Ovary (tissue), 3 donors: ENCODE measurements at regions not wholly inside any gene's neighbourhood (a gene's known extent, or its start where the extent isn't known, plus 50 kb on each side); places are given as distances from the start of the nearest gene placed in this dataset.

Source experiments
- CTCF ChIP-seq, 3 donors: fragments of 450-650 bp in 2 of 3; fragments of 200-600 bp in 1 of 3; IDR thresholded peaks; one replicate each; pipeline versions ENCODE4 v1.5.1 to v1.8.0; 2016 to 2022; ENCODE audit warnings: antibody characterized with exemption in 3 of 3, mild to moderate bottlenecking in 1 of 3
- POLR2A ChIP-seq: fragments of 450-650 bp; IDR thresholded peaks from one replicate; pipeline ENCODE4 v1.6.1; 2017; ENCODE audit warnings: antibody characterized with exemption, mild to moderate bottlenecking, moderate library complexity
- donor health status: DM: no; HTN: no; CAD: no.

DNA sequence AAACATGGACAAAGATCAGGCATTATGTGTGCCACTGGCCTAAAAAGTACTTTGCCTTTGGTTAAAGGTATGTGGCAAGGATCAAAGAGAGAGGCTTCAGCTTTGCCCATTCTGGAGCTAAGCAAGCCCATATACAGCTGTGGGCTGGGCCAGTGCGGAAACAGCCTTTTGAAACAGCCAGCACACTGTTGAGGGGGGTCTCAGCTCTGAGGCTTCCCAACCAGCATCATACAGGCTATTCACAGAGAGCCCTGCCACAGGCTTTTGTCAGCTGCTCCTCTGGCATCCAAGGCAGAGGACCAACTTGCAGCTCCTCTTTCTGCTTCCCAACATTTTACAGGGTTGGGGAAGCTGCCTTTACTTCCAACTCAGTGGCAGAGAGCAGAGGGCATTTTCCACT, 63.2 kb upstream of the FOXB1 start:
- TF ChIP-seq POLR2A (no peak), CTCF (IDR thresholded peaks at IDR 0.05) (no peak)
